Calu3 (cell line): ENCODE measurements at regions not wholly inside any gene's neighbourhood (a gene's known extent, or its start where the extent isn't known, plus 50 kb on each side); places are given as distances from the start of the nearest gene placed in this dataset.

Experiments used
- BruUV-seq: library from RNA; stranded (reverse); fragments of 400-500 nt; replicated peaks from 2 replicates; lab custom pipeline; 2021; lab: Mats Ljungman, UMichigan
- CTCF ChIA-PET: fragments of 300-600 bp; sonication (Branson Sonifier 250); formaldehyde crosslinking; loops from one replicate; lab custom pipeline; 2022; ENCODE audit warnings: antibody characterized with exemption; lab: Charles Lee
- DNase-seq: peaks from one replicate; pipeline ENCODE4 v3.0.0; 2022
- H3K27ac Mint-ChIP-seq: one replicate; pipeline ENCODE4 v1.8.0; 2022; ENCODE audit warnings: mixed read lengths; ENCODE audit not compliant: unreplicated experiment
- H3K27me3 Mint-ChIP-seq: one replicate; pipeline ENCODE4 v1.8.0; 2022; ENCODE audit warnings: mixed read lengths; ENCODE audit not compliant: unreplicated experiment
- H3K36me3 Mint-ChIP-seq: one replicate; pipeline ENCODE4 v1.8.0; 2022; ENCODE audit warnings: mild to moderate bottlenecking, moderate library complexity, mixed read lengths; ENCODE audit not compliant: insufficient read depth, unreplicated experiment
- H3K4me1 Mint-ChIP-seq: one replicate; pipeline ENCODE4 v1.8.0; 2022; ENCODE audit warnings: mild to moderate bottlenecking, low read depth, mixed read lengths; ENCODE audit not compliant: unreplicated experiment
- H3K4me3 Mint-ChIP-seq: one replicate; pipeline ENCODE4 v1.8.0; 2022; ENCODE audit warnings: mild to moderate bottlenecking, low read depth, moderate library complexity, mixed read lengths; ENCODE audit not compliant: unreplicated experiment
- H3K9me3 Mint-ChIP-seq: one replicate; pipeline ENCODE4 v1.8.0; 2022; ENCODE audit warnings: low read depth, mixed read lengths; ENCODE audit not compliant: unreplicated experiment
- CTCF ChIP-seq: fragments of 200-600 bp; IDR thresholded peaks from one replicate; pipeline ENCODE4 v1.8.0; 2022; ENCODE audit warnings: antibody characterized with exemption; ENCODE audit not compliant: unreplicated experiment
- intact Hi-C: fragments of 100-400 bp; cut with micrococcal nuclease; formaldehyde crosslinking; loops from one replicate; pipeline ENCODE4 v1.10.0; 2022; ENCODE audit not compliant: unreplicated experiment

DNA sequence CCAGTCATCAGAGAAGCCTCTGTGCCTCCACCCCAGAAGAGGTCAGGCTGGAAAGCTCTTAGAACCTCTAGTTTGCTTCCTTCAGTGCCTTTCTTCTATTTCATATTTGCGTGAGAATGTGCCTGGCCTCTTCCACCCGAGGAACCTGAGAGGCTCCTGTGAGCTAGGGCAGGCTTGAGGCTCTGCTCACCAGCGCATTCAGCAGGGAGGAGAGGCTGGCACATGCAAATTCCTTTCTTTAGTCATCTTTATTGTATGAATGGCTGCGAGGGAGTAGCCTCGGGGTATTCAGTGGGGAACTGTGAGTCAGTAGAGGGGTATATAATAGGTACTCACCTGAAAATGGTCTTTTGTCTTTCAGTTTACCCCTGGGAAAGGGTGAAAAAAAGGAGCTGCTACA lies 268.3 kb downstream of the ABCC12 start:
- no peak for TF ChIP-seq CTCF
- peaks cover 8% of the 10 kb centered on the region for H3K4me1 Mint-ChIP-seq
- no peaks in the 10 kb centered on the region for H3K36me3 Mint-ChIP-seq
- H3K27ac Mint-ChIP-seq: no peak overlapping the region
- CTCF ChIA-PET: interaction anchor here (0.7 kb wide), 1 partner anchor 1294 kb away, joined by 4 read pairs; no protein-coding TSS in a partner anchor
- H3K9me3 Mint-ChIP-seq: no peaks in the 10 kb centered on the region
- no peak for DNase-seq
- intact Hi-C loops: no loop called here
- H3K27me3 Mint-ChIP-seq: peaks cover 84% of the 10 kb centered on the region
- H3K4me3 Mint-ChIP-seq: no peak overlapping the region
- BruUV-seq: no TSS peak

- TF ChIP-seq CTCF: no peak
- DNase-seq: no peak
- CTCF ChIA-PET: interaction anchor here (0.7 kb wide), 1 partner anchor 1293 kb away, joined by 4 read pairs; no protein-coding TSS in a partner anchor
- intact Hi-C loops: no loop called here
- Mint-ChIP-seq H3K9me3 (no peaks in the 10 kb centered on the region), H3K27me3 (peaks cover 78% of the 10 kb centered on the region), H3K36me3 (no peaks in the 10 kb centered on the region), H3K4me1 (peaks cover 8% of the 10 kb centered on the region), H3K4me3 (no peak overlapping the region), H3K27ac (no peak overlapping the region)
- no TSS peak for BruUV-seq
Measured at GRCh38 chr16:47886631-47887415, 269.0 kb downstream of the ABCC12 start.

DNA sequence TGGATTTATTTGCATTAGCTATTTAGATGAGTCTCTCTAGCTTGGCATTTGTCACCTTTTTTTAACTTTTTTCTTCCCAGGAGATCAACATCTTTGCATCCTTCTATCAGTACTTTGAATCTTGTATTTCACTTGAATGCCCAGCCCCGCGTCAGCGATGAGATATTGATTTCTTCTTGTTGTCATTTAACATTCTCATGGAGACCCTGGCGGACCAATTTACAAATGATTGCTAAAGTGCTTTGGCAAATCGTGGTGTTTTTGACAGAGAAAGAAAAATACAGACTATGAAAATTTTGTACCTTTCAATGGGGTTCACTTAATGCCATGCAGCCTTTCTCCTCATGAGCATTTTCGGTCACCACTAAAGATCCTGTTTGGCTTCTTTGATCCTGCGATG lies 269.7 kb downstream of the ABCC12 start:
- Mint-ChIP-seq H3K9me3 (no peaks in the 10 kb centered on the region), H3K4me3 (no peak overlapping the region), H3K4me1 (peaks cover 8% of the 10 kb centered on the region), H3K27ac (no peak overlapping the region), H3K36me3 (no peaks in the 10 kb centered on the region), H3K27me3 (peaks cover 74% of the 10 kb centered on the region)
- no TSS peak for BruUV-seq
- intact Hi-C loops: no loop called here
- no peak for TF ChIP-seq CTCF
- CTCF ChIA-PET: no interaction called here
- DNase-seq: no peak

GRCh38 chr16:47885489-47885888 lies 270.3 kb downstream of the ABCC12 start:
- H3K4me1 Mint-ChIP-seq: peaks cover 8% of the 10 kb centered on the region
- intact Hi-C loops: no loop called here
- no peak overlapping the region for H3K4me3 Mint-ChIP-seq
- H3K9me3 Mint-ChIP-seq: no peaks in the 10 kb centered on the region
- DNase-seq: no peak
- peaks cover 74% of the 10 kb centered on the region for H3K27me3 Mint-ChIP-seq
- CTCF ChIA-PET: no interaction called here
- H3K27ac Mint-ChIP-seq: no peak overlapping the region
- no TSS peak for BruUV-seq
- no peak for TF ChIP-seq CTCF
- H3K36me3 Mint-ChIP-seq: no peaks in the 10 kb centered on the region
